CD4-positive, alpha-beta T cell treated with Interleukin-6 for 4 hours (primary cell): ENCODE measurements at regions not wholly inside any gene's neighbourhood (a gene's known extent, or its start where the extent isn't known, plus 50 kb on each side); places are given as distances from the start of the nearest gene placed in this dataset.

ENCODE experiments used
- DNase-seq: peaks from one replicate; pipeline ENCODE4 v3.0.0-alpha.2; 2020; ENCODE audit warnings: mixed read lengths

DNA sequence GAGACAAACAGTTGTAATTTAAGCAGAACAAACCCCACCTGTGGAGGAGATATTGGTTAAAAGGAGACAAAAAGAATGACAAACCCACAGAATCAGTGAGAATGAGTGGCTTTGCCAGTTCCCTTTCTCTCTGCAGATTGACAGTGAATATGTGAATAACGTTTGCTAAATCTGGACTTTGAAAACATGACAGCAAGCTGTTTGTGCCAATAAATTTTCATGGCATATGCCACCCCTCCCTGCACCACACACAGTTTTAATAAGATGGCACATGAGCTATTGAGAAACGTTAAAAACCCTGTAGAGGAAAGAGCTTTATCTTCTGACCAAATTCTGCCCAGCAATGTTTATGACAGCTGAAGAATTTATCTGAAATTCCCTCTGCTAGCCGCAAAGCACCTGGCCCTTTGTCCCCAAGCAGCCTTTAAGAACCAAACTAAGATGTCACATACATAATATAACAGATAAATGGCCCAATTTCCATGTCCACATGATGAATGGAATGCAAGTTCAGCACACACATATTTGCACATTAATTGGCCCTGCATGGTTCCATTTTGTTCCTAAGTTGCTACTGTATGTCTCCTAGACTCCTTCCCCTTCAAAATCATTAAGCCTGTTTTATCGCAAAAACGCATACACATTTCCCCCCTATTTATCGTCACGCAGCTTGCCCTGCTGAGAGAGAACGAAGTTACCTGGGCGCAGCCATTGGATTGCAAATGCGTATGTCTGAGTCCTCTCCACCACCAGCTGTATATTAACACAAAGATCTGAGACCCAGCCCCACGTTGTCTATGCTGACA is 773.5 kb upstream of the EEF2KMT start:
- DNase-seq = no peak

DNA sequence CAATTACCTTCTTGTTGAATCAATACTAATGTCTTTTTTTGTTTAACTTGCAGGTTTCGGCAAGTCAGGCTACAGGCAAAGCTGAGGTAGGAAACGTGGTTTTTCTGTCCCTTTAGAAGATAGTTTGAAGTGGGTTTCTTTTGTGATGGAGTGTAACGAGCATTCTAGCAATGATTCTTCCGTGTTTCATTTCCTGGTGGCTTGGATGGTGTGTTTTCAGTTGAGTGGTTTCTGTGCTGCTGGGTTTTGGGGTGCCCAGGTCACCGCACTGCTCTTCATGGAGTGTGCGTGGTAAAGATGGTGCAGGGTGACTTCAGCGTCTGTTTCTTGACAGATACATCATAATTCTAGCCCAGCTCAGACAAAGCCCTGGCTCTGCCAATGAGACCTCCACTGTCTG is 769.7 kb upstream of the EEF2KMT start:
- no peak for DNase-seq

DNA sequence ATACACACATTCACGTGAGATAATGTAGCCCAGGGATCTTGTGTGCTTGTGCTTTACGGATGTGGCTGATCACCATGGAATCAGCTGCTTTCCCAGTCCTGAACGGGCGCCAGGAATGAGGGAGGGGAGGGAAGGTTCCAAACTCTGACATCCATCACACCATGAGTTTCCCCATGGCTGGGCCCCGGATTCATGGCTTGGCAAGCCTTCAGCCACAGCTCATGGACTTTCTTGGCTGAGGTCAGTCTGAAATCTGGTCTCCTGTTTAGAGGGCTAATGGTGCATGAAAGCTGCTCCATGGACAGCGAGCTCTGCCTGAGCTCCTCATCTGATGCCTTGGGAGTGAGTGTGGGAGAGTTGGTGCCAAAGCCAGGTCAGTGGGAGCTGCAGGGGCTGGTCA is 767.6 kb upstream of the EEF2KMT start:
- DNase-seq = no peak

DNA sequence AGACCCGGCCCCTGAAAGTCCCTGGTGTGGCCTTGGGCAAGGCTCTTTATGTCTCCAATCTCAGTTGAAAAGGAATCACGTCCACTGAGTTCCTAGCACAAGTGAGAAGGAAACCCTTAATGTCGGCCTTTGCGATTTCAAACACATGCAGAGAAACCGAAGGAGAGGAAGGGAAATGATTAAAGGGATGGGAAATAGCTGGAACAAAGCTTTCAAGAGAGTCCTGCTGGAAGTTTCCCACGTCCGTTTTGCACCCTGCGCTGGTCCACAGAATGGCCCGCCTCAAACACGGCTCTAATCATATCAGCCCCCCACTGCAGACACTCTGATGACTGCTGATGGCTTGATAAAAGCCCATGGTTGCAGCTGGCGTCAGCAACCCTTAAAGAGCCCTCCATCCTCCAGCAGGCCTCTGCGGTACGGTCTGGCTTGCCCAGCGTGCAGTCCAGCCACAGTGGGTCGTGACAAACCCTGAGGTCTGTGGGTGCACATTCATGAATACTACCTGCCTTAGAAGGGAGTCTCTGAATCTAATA is 765.5 kb upstream of the EEF2KMT start:
- DNase-seq = no peak

DNA sequence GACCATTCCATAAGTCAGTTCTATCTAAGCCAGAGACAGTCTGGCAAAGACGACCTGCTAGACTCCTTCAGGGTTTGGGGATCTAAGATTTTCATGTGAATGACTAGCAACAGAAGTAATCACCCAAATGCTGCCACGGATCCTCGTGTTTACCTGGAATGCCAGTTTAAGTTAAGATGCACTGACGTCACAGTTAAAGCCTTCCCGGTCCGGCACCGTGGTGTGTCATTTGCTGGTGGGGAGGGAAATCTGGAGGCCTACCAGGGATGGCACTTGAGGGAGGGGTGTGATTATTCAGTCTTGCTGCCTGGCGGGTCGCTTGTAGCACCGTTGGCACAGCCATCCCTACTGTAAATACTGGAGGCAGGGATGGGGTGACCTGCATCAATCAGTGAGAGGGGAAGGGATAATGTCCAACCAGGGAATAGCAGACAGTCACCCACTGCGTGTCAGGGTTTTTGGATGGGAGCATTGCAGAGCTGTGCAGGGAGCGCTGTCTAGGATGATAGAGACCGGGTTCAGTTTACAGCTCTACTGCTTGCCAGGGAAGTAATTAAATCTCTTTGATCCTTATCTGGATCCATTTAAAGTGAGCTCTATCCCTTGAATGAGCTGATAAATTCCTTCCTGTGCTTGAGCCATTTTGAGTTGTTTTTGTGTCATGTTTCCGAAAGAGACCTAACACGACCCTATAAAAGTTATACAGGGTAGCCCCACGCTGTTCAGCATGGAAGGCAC is 764.7 kb upstream of the EEF2KMT start:
- DNase-seq = no peak

DNA sequence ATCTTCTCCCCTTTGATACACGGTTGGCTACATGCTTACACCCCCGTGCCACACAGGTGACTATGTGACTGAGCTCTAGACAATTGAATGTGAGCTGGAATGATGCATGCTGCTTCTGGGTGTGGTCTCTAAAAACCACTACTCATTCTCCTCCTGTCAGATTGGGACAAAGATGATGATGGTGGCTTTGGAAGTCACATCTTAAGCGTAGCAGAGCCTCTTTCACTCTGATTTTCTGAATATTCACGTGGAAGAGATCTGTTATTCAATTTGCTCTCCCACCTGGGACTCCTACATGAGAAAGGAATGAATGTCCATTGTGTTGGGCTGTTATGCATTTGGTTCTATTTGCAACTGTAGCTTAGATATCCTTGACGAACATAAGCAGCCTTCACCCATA is 763.6 kb upstream of the EEF2KMT start:
- no peak for DNase-seq

DNA sequence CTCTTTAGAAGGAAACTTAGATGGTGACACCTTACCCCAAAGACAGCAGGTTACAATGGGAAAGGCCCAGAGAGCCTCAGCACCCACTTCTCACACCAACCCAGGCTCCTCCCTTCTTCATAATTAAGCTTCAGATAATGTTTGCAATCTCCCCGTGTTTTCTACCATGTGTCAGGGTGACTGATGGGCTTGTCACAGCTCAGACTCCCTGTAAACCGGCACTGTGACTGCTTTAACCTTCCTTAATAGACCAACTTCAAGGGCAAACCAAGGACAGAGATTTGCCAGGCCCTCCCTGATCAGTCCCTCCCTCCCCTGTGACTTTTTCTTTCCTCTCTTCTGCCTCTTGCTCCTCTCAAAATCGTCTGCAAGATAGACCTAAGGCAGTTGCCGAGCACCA is 760.6 kb upstream of the EEF2KMT start:
- no peak for DNase-seq

DNA sequence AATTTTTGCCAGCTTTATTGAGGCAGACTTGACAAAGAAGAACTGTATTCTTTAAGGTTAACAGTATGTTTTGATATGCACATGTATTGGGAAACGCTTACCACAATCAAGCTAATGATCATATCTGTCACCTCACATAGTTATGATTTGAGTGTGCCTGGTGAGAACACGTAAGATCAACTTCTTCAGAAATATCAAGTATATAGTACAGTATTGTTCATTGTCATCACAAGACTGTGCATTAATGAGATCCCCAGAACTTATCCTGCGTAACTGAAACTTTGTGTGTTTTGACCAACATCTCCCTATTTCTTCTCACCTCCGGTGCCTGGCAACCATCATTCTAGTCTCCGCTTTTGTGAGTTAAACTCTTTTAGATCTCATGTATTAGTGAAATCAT is 756.4 kb upstream of the EEF2KMT start:
- no peak for DNase-seq

DNA sequence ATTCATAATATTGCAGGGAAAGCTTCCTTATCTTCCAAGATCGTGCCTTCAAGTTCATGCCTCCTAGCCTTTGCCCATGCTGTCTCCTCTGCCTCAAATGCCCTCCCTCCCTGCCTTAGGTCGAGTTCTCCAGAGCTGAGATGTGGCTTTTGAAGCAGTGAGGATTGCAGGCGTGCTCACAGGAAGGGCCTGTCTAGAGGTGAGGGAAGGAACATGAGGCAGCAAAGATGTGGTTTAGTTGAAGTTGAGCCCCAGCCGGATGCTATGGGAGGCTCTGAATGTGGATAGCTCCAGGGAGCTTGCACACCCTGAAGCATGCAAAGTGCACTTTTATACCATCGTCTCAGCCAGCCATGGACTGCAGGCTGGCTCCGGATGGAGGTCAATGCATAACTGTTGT is 754.6 kb upstream of the EEF2KMT start:
- DNase-seq = no peak

DNA sequence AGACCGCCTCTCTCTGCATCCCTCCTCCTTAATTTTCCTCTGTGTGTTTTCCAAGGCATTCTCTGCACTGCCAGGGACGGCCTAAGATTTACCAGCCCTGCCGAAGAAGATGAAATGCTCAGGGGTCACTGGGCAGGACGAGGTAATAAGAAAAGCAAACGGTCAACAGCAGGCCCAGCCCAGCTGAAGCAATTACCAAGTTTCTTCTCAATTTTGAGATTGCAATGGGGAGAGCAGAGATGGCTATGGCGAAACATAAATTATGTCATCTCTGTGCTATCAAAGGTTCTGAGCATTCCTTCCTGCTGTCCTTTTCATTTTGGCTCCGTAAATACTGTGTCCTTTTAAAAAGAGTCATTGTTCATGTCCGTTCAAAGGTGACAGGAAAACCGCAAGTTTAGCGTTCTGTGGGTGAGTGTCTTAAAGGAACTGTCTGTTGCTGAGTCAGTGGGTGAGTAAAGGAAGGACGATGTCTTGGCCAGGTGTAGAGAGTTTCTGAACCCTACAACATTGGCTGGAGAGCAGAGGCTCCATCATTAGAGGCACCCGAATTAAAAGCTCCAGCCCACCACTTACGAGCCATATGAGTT is 753.9 kb upstream of the EEF2KMT start:
- no peak for DNase-seq

DNA sequence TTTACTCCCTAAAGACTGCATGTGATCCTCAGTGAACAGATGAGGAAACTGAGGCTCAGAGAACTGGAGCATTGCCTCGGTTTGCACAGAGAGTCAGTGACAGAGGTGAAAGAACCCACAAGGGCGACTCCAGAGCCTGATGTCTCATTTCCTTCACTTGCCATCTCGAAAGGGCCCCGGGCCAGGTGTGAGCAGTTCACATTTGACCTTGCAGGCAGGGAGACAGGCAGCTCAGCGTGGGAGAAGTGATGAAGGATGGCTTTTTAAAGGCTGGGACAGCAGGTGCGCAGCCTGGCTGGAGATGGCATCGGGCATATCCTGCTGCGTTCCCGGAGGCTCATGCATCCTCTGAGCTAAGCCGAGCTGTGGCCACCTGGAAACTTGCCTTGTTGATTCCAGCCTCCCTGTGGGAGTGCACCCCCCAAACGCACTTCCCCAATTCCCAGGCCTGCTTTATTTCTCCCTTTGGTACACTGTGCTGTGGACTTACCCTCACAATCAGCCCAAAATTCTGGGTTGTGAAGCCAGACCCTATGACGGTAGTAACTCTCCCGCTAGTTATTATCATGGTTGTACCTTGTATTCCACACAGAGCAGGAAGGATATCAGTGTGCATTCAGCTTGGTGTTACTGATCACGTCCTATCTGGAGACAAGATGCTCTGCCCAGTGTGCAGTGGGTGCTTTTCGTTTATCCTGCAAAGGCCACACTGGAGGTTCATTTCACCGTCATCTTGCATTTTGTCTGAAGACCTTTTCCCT is 753.2 kb upstream of the EEF2KMT start:
- no peak for DNase-seq

DNA sequence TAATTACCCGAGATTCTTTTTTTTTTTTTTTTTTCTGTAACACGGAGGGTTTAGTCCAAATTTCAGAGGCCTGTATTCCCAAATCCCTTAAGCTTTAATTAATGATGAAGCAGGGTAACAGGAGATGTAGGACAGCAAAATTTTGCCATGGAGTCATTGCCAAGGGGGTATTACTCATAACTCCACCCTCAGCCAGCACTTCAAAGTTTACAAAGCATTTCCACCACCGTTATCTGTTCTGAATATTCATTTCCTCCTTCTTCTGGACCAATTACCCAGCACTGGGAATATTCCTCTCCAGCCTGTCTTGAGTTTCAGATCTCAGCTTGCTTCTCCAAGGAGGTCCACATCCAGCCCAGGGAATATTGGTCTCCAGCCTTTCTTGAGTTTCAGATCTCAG is 747.5 kb upstream of the EEF2KMT start:
- DNase-seq = no peak

DNA sequence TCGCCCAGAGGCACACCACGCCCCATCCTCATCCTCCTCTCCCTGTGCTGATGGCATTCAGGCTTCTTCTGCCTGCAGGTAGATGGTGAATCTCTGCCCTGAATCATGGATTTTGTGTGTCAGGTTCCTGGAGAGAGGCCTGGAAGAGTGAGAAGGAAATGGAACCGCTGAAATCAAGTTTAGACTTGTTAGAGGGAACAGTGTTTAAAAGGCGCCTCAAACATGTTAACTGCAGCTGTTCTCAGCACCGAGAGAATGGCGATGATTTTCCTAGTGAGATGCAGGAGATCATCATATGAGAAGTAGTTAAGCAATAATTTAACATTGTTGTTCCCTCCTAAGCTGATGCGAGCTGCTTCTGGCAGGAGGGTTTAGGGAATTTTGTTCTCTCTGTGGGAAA is 744.4 kb upstream of the EEF2KMT start:
- no peak for DNase-seq

DNA sequence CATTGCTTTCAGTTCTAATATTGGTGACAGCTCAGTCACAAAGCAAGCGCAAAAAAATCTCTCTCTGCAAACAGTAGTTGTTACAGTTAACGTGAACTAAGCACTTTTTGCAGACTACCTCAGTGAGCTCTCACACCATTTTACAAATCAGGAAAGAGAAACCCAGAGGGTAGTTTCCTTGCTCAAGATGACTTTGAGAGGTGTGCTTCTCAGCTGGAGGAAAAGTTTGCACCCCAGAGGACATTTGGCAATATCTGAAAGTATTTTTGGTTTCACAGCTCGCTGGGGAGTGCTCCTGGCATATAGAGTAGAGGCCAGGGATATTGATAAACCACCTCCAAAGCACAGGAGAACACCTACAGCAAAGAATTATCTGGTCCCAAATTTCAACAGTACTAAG is 741.1 kb upstream of the EEF2KMT start:
- no peak for DNase-seq

DNA sequence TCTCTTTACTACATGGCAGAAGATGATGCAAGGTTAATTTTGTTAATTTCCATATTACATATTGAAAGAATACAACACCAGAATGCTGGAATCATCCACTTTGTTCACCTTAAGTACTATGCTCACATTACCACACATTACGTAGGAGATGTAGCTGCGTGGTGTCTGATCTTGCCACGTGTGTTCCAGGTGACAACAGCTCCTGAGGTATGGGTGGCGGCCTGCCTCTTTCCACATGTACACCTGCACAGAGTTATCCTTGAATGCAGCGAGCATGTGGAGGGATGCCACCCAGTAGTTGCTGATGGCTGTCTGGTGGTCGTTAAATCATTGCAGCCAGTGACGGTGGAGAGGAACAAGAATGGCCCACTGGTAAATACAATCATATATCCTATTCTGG is 740.5 kb upstream of the EEF2KMT start:
- DNase-seq = no peak

DNA sequence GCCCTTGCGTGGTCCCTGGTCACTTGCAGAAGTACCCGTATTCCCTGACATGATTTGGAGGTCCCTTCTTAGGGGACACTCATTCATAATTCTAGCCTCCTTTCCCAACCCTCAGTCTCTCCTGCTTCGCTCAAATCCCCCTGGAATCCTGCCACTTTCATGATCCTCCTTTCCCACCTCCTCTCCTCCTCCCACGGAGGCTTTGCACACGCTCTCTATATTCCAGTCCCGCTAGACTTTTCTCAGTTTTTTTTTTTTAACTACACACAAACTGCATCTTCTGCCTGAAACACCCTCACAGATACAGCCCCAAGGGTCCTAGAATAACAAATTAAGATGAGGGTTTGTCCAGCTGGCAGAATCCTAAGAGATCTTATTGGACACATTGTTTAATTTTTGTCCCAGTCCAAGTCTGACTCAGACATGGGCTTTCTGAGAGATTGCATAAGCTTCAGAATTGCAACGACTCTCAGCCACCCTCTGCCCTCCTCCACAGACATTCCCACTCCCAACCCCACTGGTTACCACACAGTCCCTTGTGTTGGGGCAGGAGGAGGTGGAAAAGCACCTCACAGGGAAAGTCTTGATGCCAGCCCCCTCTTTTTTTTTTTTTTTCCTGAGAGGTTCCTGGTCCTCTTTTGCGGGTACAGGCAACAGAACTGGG is 739.5 kb upstream of the EEF2KMT start:
- no peak for DNase-seq

DNA sequence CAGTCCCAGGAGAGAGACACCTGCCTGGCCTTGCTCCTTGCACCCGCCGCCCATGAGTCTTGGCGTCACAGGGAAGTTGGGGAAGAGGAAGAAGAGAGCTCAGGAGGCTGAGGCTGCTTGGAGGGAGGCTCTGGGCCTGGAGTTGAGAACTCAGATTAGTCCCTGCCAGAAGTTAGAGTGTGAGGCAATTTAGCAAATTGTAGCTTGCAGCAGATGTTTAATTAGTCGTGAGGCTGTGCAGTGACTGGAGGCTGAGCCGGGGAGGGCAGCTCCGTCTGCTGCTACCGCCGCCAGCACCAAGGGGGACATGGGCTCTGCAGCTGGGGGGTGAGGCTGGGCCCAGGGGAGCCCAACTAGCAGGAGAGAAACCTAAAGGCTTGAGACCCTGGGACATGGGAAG is 738.3 kb upstream of the EEF2KMT start:
- no peak for DNase-seq

DNA sequence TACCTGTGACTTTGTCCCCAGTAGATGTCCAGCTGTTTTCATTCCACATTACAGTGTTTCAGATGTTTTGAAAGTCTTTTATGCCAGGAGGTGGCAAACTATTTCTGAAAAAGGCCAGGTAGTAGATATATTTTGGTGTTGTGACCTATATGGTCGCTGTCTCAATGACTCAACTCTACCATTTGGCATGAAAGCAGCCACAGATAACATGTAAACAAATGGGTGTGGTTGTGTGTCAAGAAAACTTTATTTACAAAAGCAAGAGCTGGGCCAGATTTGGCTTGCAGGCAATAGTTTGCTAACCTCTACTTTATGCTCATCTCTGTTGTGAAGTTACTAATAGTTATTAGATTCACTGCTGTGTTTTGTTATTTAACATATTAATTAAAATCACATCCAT is 728.7 kb upstream of the EEF2KMT start:
- DNase-seq = no peak

DNA sequence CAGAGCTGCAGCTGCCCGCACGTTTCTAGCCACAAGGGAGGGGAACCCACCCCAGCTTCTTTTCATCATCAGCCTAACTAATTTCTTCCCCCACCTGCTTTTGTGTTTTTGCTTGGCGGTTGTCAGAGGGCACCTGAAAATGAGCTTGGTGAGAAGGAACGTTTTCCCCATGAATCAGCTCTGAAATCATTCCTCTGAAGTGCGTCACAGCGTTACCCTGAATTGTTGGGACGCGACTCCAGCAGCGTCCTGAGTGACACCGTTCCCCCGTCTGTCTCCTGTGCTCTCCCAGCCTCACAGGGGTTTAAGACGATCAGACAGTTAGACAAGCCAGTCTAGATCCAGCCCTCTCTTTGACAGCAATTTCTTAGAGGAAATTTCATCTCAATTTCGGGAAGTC is 722.9 kb upstream of the EEF2KMT start:
- no peak for DNase-seq

DNA sequence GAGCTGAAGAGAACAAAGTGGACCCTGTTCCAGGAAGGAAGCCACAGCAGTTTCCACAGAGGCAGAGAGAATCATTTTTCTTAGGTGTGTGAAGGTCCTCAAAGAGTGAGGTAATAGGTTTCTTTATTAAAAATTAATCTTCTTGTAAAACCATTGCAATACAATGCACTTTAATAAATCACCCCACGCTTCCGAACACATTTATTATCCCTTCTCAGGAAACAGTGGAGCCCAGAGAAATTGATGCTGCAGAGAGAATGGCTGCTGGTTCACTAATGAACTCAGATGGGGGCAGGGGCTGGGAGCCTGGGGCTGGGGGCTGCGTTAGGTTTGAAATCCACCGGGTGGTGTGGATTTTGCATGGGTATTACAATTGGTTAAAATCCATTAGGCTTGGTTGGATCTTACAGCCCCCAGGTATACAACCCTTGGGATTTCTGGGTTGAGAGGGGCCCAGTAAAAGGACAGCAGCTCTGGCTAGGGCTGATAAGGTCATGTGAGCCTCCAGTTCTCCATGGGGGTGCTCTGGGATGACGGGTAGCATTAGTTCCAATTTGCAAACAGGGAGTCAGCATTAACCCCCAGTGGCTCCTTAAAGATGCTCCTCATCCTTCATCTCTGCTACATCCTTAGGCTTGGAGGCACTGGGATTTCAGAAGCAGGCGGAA is 718.1 kb upstream of the EEF2KMT start:
- no peak for DNase-seq

DNA sequence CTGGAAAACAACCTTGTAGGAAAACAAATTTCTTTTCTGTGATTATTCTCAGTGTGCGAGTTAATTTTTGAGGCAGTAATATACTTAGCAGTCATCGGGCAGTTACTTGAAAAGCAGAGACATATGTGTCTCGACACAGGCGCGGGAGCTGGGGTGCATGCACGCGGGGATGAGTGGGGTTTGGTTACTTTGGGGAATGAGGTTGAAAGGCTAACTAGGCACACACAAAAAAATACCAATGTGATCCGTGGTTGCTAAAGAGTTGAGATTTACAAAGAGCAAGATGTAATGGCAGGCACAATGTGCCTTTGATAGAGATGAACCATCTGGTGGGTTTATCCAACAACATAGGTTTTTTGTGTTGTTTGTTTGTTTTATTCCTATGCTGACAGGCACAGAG is 703.8 kb upstream of the EEF2KMT start:
- DNase-seq = no peak

DNA sequence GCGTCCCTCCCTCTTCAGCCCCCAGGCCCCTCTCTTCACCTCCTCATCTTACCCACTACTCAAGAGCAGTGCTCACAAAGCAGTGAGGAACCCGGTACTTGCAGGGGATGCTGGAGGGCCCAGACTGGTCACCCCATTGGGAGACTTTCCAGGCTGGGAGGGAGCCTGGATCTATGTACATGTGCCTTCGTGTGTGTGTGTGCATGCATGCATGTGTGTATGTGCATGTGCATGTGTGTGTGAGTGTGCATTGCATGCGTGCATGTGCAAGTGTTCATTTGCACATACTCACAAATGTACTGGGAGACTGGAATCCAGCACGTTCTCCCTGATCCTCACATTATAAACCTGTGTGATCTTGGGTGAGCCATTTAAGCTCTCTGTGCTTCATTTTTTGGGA is 696.0 kb upstream of the EEF2KMT start:
- no peak for DNase-seq
